ENCODE measurements at regions not wholly inside any gene's neighbourhood (a gene's known extent, or its start where the extent isn't known, plus 50 kb on each side); places are given as distances from the start of the nearest gene placed in this dataset.

GRCh38 chr11:45525393-45525792 is 140.0 kb downstream of the CHST1 start:
- TF ChIP-seq TEAD4 (CRISPR knock-in tag; IDR thresholded peaks at IDR 0.05) (no peak), ZMAT4 (CRISPR knock-in tag; IDR thresholded peaks at IDR 0.05) (no peak), HMGXB4 (CRISPR knock-in tag; IDR thresholded peaks at IDR 0.05) (no peak), SP1 (CRISPR knock-in tag; conservative IDR thresholded peaks at IDR 0.05) (no peak), ARID4B (CRISPR knock-in tag; IDR thresholded peaks at IDR 0.05; ENCODE audit: borderline replicate concordance) (no peak), CTCF (IDR thresholded peaks at IDR 0.05) (no peak), ZBTB43 (CRISPR knock-in tag; IDR thresholded peaks at IDR 0.05) (no peak), ZNF232 (CRISPR knock-in tag; IDR thresholded peaks at IDR 0.05) (no peak), ZNF263 (CRISPR knock-in tag; IDR thresholded peaks at IDR 0.05; ENCODE audit: low read depth) (no peak), E2F1 (CRISPR knock-in tag; IDR thresholded peaks at IDR 0.05) (no peak), FOXP1 (CRISPR knock-in tag; IDR thresholded peaks at IDR 0.05; ENCODE audit: borderline replicate concordance) (no peak), FOXK1 (CRISPR knock-in tag; IDR thresholded peaks at IDR 0.05) (no peak), EMX1 (CRISPR knock-in tag; IDR thresholded peaks at IDR 0.05) (no peak)
- Mint-ChIP-seq H3K27ac (no peak overlapping the region), H3K36me3 (no peaks in the 10 kb centered on the region), H3K4me3 (no peak overlapping the region), H3K9me3 (peaks cover 14% of the 10 kb centered on the region), H3K4me1 (no peaks in the 10 kb centered on the region), H3K27me3 (ENCODE audit: low read depth) (peaks cover 21% of the 10 kb centered on the region)
- ChIA-PET CTCF (no interaction called here), POLR2A (no interaction called here)
- DNase-seq (ENCODE audit: low spot score) (no peak), ATAC-seq (no peak)

- peaks cover 14% of the 10 kb centered on the region for H3K9me3 Mint-ChIP-seq
- no peak for DNase-seq (ENCODE audit: low spot score)
- H3K27ac Mint-ChIP-seq, result no peak overlapping the region
- POLR2A ChIA-PET, result no interaction called here
- CTCF ChIA-PET, result interaction anchor here (0.5 to 1.3 kb wide), 3 partner anchors 20 to 714 kb away, joined by 3 read pairs; no protein-coding TSS in a partner anchor
- peaks cover 21% of the 10 kb centered on the region for H3K27me3 Mint-ChIP-seq (ENCODE audit: low read depth)
- no peaks in the 10 kb centered on the region for H3K4me1 Mint-ChIP-seq
- no peaks in the 10 kb centered on the region for H3K36me3 Mint-ChIP-seq
- no peak overlapping the region for H3K4me3 Mint-ChIP-seq
- no peak for ATAC-seq
- TF ChIP-seq GABPB1 (CRISPR knock-in tag; IDR thresholded peaks at IDR 0.05) (no peak), NFE2L1 (CRISPR knock-in tag; IDR thresholded peaks at IDR 0.05) (no peak), ESRRA (CRISPR knock-in tag; IDR thresholded peaks at IDR 0.05; ENCODE audit: borderline replicate concordance) (no peak), ZBTB43 (CRISPR knock-in tag; IDR thresholded peaks at IDR 0.05) (no peak), ZNF396 (CRISPR knock-in tag; IDR thresholded peaks at IDR 0.05; ENCODE audit: borderline replicate concordance) (no peak), PRRX2 (CRISPR knock-in tag; IDR thresholded peaks at IDR 0.05) (no peak), JUN (CRISPR knock-in tag; IDR thresholded peaks at IDR 0.05) (no peak), ZNF232 (CRISPR knock-in tag; IDR thresholded peaks at IDR 0.05) (no peak), AR (CRISPR knock-in tag; IDR thresholded peaks at IDR 0.05) (no peak), JAZF1 (CRISPR knock-in tag; IDR thresholded peaks at IDR 0.05) (no peak)
These were observed 141.7 kb downstream of the CHST1 start for GRCh38 chr11:45523760-45524159.
